Keratinocyte (primary cell): ENCODE measurements at regions not wholly inside any gene's neighbourhood (a gene's known extent, or its start where the extent isn't known, plus 50 kb on each side); places are given as distances from the start of the nearest gene placed in this dataset.

Experiments used
- DNase-seq: peaks from one replicate; pipeline ENCODE4 v3.0.0-alpha.2; 2011; ENCODE audit warnings: low read depth, missing footprints, low spot score
- FAIRE-seq: peaks from 2 replicates; lab custom pipeline; 2011; peaks lifted over from hg19 to GRCh38; lab: Jason Lieb, UNC
- H2AFZ ChIP-seq: 2 replicates; pipeline ENCODE4 v1.6.0; 2012; ENCODE audit warnings: low read length, control low read depth, inconsistent platforms; ENCODE audit not compliant: control insufficient read depth
- H3K27ac ChIP-seq: 2 replicates; pipeline ENCODE4 v1.5.1; 2011; ENCODE audit warnings: low read length; ENCODE audit not compliant: control insufficient read depth, insufficient read depth
- H3K27me3 ChIP-seq: 3 replicates; pipeline ENCODE4 v1.6.0; 2011; ENCODE audit warnings: low read length; ENCODE audit not compliant: control insufficient read depth, insufficient read depth; ENCODE audit errors: extremely low read depth
- H3K36me3 ChIP-seq, 2 experiments: 2 replicates in 1 of 2; 3 replicates in 1 of 2; pipeline ENCODE4 v1.5.1; 2011; ENCODE audit warnings: low read length in 2 of 2, mild to moderate bottlenecking in 1 of 2; ENCODE audit not compliant: control insufficient read depth in 2 of 2, insufficient read depth in 2 of 2; ENCODE audit errors: extremely low read depth in 1 of 2
- H3K4me1 ChIP-seq: 3 replicates; pipeline ENCODE4 v1.5.1; 2011; ENCODE audit warnings: low read length; ENCODE audit not compliant: control insufficient read depth, insufficient read depth; ENCODE audit errors: extremely low read depth
- H3K4me2 ChIP-seq: 3 replicates; pipeline ENCODE4 v1.6.0; 2011; ENCODE audit warnings: low read depth, low read length; ENCODE audit not compliant: control insufficient read depth, insufficient read depth; ENCODE audit errors: extremely low read depth
- H3K4me3 ChIP-seq, 3 experiments: fragments of 200-600 bp in 1 of 3; sonication (generic) in 1 of 3; 2 replicates in 2 of 3; 3 replicates in 1 of 3; pipeline ENCODE4 v1.5.1; 2011 to 2016; ENCODE audit warnings: low read length in 3 of 3, mild to moderate bottlenecking in 3 of 3, control low read depth in 2 of 3, inconsistent platforms in 1 of 3, low read depth in 1 of 3, mixed read lengths in 1 of 3, mixed run types in 1 of 3, moderate library complexity in 1 of 3; ENCODE audit not compliant: control insufficient read depth in 2 of 3, insufficient read depth in 2 of 3; ENCODE audit errors: extremely low read depth in 1 of 3
- H3K79me2 ChIP-seq: 2 replicates; pipeline ENCODE4 v1.6.0; 2012; ENCODE audit warnings: low read length; ENCODE audit not compliant: control insufficient read depth, insufficient read depth
- H3K9ac ChIP-seq: 3 replicates; pipeline ENCODE4 v1.6.0; 2011; ENCODE audit warnings: low read length; ENCODE audit not compliant: control insufficient read depth, insufficient read depth; ENCODE audit errors: extremely low read depth
- H3K9me1 ChIP-seq: 3 replicates; pipeline ENCODE4 v1.6.0; 2011; ENCODE audit warnings: low read length; ENCODE audit not compliant: control insufficient read depth, insufficient read depth; ENCODE audit errors: extremely low read depth
- H3K9me3 ChIP-seq: 2 replicates; pipeline ENCODE4 v1.5.1; 2012; ENCODE audit warnings: low read depth, low read length; ENCODE audit not compliant: control insufficient read depth
- H4K20me1 ChIP-seq: 3 replicates; pipeline ENCODE4 v1.6.0; 2011; ENCODE audit warnings: low read length; ENCODE audit not compliant: control insufficient read depth, insufficient read depth; ENCODE audit errors: extremely low read depth
- EZH2 ChIP-seq: IDR thresholded peaks from one replicate; pipeline ENCODE4 v1.6.1; 2012; ENCODE audit warnings: inconsistent platforms, mild to moderate bottlenecking, low read length, moderate library complexity
- dilution Hi-C: fragments of 300-500 bp; cut with MboI; formaldehyde crosslinking; loops from one replicate; pipeline ENCODE4 v1.7.0; 2020; ENCODE audit warnings: low sequenced_read_pairs; ENCODE audit not compliant: extremely low pct_ligation_motif_present
- TF ChIP-seq, protein P1 (sequence below), 3 experiments: IDR thresholded peaks in 1 of 3; conservative IDR thresholded peaks in 1 of 3; optimal IDR thresholded peaks in 1 of 3; 2 replicates in 2 of 3; 3 replicates in 1 of 3; pipeline versions ENCODE3 to v1.5.1; 2011; ENCODE audit warnings: low read length in 3 of 3, mild to moderate bottlenecking in 3 of 3, moderate library complexity in 2 of 3, control low read depth in 1 of 3, inconsistent platforms in 1 of 3; ENCODE audit not compliant: insufficient read depth in 2 of 3; ENCODE audit errors: extremely low read depth in 1 of 3

GRCh38 chr13:61546911-61547310 is 131.3 kb upstream of the PCDH20 start:
- Histone ChIP-seq H3K9me3 (no peaks in the 10 kb centered on the region), H3K27ac (no peak overlapping the region), H3K9ac (no peak overlapping the region), H3K4me2 (no peak overlapping the region), H3K9me1 (no peaks in the 10 kb centered on the region), H3K79me2 (no peaks in the 10 kb centered on the region), H3K4me1 (no peaks in the 10 kb centered on the region), H4K20me1 (no peaks in the 10 kb centered on the region), H2AFZ (no peak overlapping the region), H3K4me3 (no peak overlapping the region), H3K27me3 (no peaks in the 10 kb centered on the region), H3K36me3 (no peaks in the 10 kb centered on the region)
- DNase-seq (no peak), FAIRE-seq (no peak)
- TF ChIP-seq, protein P1, sequence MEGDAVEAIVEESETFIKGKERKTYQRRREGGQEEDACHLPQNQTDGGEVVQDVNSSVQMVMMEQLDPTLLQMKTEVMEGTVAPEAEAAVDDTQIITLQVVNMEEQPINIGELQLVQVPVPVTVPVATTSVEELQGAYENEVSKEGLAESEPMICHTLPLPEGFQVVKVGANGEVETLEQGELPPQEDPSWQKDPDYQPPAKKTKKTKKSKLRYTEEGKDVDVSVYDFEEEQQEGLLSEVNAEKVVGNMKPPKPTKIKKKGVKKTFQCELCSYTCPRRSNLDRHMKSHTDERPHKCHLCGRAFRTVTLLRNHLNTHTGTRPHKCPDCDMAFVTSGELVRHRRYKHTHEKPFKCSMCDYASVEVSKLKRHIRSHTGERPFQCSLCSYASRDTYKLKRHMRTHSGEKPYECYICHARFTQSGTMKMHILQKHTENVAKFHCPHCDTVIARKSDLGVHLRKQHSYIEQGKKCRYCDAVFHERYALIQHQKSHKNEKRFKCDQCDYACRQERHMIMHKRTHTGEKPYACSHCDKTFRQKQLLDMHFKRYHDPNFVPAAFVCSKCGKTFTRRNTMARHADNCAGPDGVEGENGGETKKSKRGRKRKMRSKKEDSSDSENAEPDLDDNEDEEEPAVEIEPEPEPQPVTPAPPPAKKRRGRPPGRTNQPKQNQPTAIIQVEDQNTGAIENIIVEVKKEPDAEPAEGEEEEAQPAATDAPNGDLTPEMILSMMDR (optimal IDR thresholded peaks at IDR 0.05 in 1 of 3, IDR thresholded peaks at IDR 0.05 in 1 of 3, conservative IDR thresholded peaks at IDR 0.05 in 1 of 3; ENCODE audit: extremely low read depth in 1 of 3, insufficient read depth in 2 of 3, low read length in 3 of 3): no peak
- no peak for TF ChIP-seq EZH2
- dilution Hi-C loops: no loop called here

DNA sequence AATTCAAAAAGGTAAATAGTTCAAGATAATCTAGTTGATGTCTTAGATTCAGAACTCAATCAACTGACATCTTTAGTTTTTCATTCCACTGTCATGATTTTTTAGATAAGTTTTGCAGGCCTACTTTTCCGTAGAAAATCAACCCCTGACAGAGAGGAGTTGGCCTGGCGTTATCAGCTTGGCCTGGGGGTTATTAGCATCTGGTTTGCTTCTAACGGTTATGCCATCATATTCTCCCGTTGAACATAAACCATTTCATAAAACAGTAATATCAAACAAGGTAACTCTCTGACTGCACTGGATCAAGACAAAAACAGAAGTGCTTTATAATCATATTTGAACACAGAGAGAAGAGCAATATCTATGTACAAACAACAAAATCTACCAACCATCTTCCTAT is 130.8 kb upstream of the PCDH20 start:
- Histone ChIP-seq H4K20me1 (no peaks in the 10 kb centered on the region), H3K9ac (no peak overlapping the region), H3K27me3 (no peaks in the 10 kb centered on the region), H3K4me2 (no peak overlapping the region), H3K9me1 (no peaks in the 10 kb centered on the region), H3K36me3 (no peaks in the 10 kb centered on the region), H3K9me3 (no peaks in the 10 kb centered on the region), H2AFZ (no peak overlapping the region), H3K4me1 (no peaks in the 10 kb centered on the region), H3K79me2 (no peaks in the 10 kb centered on the region), H3K4me3 (no peak overlapping the region), H3K27ac (no peak overlapping the region)
- DNase-seq (no peak), FAIRE-seq (no peak)
- TF ChIP-seq EZH2: no peak
- TF ChIP-seq, protein P1 (optimal IDR thresholded peaks at IDR 0.05 in 1 of 3, IDR thresholded peaks at IDR 0.05 in 1 of 3, conservative IDR thresholded peaks at IDR 0.05 in 1 of 3; ENCODE audit: extremely low read depth in 1 of 3, insufficient read depth in 2 of 3, low read length in 3 of 3): no peak
- dilution Hi-C loops: no loop called here
